GM12875 (cell line): ENCODE measurements at regions not wholly inside any gene's neighbourhood (a gene's known extent, or its start where the extent isn't known, plus 50 kb on each side); places are given as distances from the start of the nearest gene placed in this dataset.
"Not testable (repeated sequence)": the region's sequence is repeated elsewhere in the genome, so short reads cannot be mapped to it uniquely, and the experiment has no call there.

Source experiments
- H3K4me3 ChIP-seq: one replicate; pipeline ENCODE4 v1.5.1; 2011; ENCODE audit warnings: low read depth, low read length, control low read depth
- CTCF ChIP-seq: IDR thresholded peaks from 2 replicates; pipeline ENCODE4 v1.5.1; 2011; ENCODE audit warnings: low read depth, mild to moderate bottlenecking, control low read depth, inconsistent platforms, low read length, moderate library complexity, borderline replicate concordance; ENCODE audit not compliant: insufficient read depth

GRCh38 chr4:124066595-124066994 is 645.9 kb downstream of the ANKRD50 start:
- no peak for TF ChIP-seq CTCF
- no peak overlapping the region for H3K4me3 ChIP-seq

GRCh38 chr4:124067046-124067445 is 645.5 kb downstream of the ANKRD50 start:
- no peak for TF ChIP-seq CTCF
- H3K4me3 ChIP-seq: no peak overlapping the region

GRCh38 chr4:124070688-124071484 is 641.6 kb downstream of the ANKRD50 start:
- TF ChIP-seq CTCF: no peak
- H3K4me3 ChIP-seq: no peak overlapping the region

- H3K4me3 ChIP-seq: not testable (repeated sequence)
Measured at GRCh38 chr4:124075276-124075675, 637.3 kb downstream of the ANKRD50 start.

GRCh38 chr4:124079174-124079780 is 633.3 kb downstream of the ANKRD50 start:
- H3K4me3 ChIP-seq: no peak overlapping the region
- TF ChIP-seq CTCF: no peak

- H3K4me3 ChIP-seq: no peak overlapping the region
- no peak for TF ChIP-seq CTCF
Measured at GRCh38 chr4:124083711-124084110, 628.8 kb downstream of the ANKRD50 start.

GRCh38 chr4:124085561-124086180 is 626.9 kb downstream of the ANKRD50 start:
- no peak for TF ChIP-seq CTCF
- no peak overlapping the region for H3K4me3 ChIP-seq
